ENCODE measurements at regions not wholly inside any gene's neighbourhood (a gene's known extent, or its start where the extent isn't known, plus 50 kb on each side); places are given as distances from the start of the nearest gene placed in this dataset.

DNA sequence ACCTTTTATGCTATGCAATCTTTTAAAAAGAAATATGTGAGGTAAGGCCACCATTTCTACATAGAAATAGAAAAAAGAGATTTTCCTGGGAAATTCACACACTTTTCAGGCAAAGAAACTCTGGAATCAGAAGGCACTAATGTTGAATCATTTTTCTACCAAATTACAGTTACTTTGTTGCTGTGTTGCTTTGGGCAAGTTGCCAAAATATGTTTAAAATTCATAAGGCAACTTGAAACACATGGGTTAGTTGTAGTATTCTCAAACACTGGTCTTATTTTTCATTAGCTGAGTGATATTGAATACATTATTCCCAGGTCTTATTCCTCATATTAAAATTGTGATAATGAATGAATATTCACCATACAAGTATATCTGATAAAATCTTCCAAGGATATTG is 195.0 kb upstream of the SLITRK1 start:
- in situ Hi-C loops (cut with MboI; ENCODE audit: low sequenced_read_pairs, unreplicated experiment), result no loop called here
- no peak for DNase-seq (ENCODE audit: low spot score)
- TF ChIP-seq, protein P1, sequence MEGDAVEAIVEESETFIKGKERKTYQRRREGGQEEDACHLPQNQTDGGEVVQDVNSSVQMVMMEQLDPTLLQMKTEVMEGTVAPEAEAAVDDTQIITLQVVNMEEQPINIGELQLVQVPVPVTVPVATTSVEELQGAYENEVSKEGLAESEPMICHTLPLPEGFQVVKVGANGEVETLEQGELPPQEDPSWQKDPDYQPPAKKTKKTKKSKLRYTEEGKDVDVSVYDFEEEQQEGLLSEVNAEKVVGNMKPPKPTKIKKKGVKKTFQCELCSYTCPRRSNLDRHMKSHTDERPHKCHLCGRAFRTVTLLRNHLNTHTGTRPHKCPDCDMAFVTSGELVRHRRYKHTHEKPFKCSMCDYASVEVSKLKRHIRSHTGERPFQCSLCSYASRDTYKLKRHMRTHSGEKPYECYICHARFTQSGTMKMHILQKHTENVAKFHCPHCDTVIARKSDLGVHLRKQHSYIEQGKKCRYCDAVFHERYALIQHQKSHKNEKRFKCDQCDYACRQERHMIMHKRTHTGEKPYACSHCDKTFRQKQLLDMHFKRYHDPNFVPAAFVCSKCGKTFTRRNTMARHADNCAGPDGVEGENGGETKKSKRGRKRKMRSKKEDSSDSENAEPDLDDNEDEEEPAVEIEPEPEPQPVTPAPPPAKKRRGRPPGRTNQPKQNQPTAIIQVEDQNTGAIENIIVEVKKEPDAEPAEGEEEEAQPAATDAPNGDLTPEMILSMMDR (IDR thresholded peaks at IDR 0.05; ENCODE audit: borderline replicate concordance, control extremely low read depth, extremely low read depth, insufficient read depth, missing control alignments), result no peak

DNA sequence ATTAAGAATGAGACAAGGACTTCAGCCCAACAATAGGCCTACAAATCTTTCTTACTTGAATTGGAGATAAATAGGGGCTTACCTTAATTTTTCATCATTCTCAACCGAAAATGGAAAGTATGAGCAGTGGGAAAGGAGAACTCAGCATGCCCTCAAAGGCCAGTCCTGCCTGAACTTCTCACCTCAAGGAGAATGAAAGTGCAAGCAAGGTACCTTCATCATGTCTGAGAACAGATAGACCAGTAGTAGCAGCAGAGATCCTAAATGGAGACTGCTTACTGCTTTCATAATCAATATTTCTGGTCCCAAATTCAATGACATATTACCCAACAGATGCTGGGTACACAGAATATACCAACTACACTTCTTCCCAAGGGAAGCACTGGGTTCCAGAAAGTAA is 194.0 kb upstream of the SLITRK1 start:
- no peak for DNase-seq (ENCODE audit: low spot score)
- in situ Hi-C loops (cut with MboI; ENCODE audit: low sequenced_read_pairs, unreplicated experiment), result no loop called here
- TF ChIP-seq, protein P1 (IDR thresholded peaks at IDR 0.05; ENCODE audit: borderline replicate concordance, control extremely low read depth, extremely low read depth, insufficient read depth, missing control alignments), result no peak

GRCh38 chr13:84050536-84050935 is 168.3 kb upstream of the SLITRK1 start:
- no peak for DNase-seq (ENCODE audit: low spot score)
- TF ChIP-seq, protein P1 (IDR thresholded peaks at IDR 0.05; ENCODE audit: borderline replicate concordance, control extremely low read depth, extremely low read depth, insufficient read depth, missing control alignments), result no peak
- in situ Hi-C loops (cut with MboI; ENCODE audit: low sequenced_read_pairs, unreplicated experiment), result no loop called here

DNA sequence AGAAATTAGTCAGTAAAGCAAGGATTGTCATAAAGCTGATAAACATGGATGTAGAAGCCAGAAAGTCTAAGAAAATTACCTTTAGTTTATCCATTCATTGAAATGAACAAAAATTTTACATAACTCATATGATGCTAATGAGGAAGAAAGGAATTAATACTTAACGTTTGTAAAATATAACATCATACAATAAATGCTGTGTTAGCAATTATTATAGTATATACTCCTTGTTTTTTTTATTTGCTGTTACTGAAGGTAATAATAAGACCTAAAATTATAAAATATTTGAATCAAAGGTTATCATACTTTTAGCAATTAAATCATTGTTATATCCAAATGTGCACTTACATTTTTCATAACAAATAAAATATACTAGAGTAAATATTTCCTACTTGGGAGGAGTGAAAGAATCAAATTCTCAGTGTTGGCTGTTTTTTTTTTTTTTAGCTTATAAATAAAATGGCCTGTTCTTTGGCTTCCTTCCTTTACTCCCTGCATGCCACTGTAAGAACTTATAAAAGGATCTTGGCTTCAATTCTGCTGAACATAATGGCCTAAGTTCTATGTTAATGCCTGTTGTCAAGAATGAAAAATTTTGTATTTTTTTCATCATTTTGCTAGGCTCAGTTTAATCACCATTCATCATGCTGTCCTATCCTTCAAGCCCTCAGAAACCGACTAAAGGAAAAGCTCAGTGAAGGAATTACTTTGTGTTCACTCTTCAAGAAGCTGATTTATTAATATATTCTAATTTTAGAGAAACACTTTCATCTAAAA is 167.4 kb upstream of the SLITRK1 start:
- DNase-seq (ENCODE audit: low spot score), result no peak
- in situ Hi-C loops (cut with MboI; ENCODE audit: low sequenced_read_pairs, unreplicated experiment), result no loop called here
- TF ChIP-seq, protein P1 (IDR thresholded peaks at IDR 0.05; ENCODE audit: borderline replicate concordance, control extremely low read depth, extremely low read depth, insufficient read depth, missing control alignments), result no peak

DNA sequence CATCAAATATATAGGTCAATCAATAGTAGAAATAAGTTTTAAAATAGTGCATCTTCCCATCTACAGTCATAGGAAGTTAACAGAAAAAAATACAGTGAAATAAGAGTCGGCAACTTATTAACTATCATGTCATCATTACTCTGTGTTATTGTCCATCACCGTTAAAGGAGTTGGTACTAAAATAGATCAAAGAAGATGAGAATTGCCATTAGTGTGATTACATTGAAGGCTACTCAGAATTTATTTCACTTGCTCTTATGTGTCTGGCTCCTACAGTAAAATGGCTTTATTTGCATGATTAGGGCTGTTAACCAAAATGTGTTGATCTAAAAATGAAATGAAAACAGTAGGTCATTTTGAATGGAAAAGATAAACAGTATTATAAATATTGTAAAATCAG is 162.5 kb upstream of the SLITRK1 start:
- TF ChIP-seq, protein P1 (IDR thresholded peaks at IDR 0.05; ENCODE audit: borderline replicate concordance, control extremely low read depth, extremely low read depth, insufficient read depth, missing control alignments), result no peak
- no peak for DNase-seq (ENCODE audit: low spot score)
- in situ Hi-C loops (cut with MboI; ENCODE audit: low sequenced_read_pairs, unreplicated experiment), result no loop called here

DNA sequence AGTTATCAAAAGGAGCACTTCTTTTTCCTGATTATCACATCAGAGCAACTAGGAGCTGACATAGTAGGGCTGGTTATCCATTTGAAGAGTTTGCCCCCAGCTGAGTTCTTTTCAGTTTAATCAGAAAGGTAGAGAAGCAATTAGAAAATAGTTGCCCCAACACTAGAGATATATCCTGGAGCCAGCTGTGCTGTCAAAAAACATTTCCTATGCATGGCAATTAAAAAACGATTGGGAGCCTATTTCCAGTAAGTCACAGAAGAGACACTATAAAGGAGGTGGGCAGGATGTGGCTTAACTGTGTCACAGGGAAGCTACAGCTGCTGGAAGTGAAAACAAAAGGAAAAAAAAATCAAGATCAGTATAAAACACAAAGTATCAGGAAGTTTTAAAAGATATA is 155.7 kb upstream of the SLITRK1 start:
- no peak for DNase-seq (ENCODE audit: low spot score)
- in situ Hi-C loops (cut with MboI; ENCODE audit: low sequenced_read_pairs, unreplicated experiment), result no loop called here
- TF ChIP-seq, protein P1 (IDR thresholded peaks at IDR 0.05; ENCODE audit: borderline replicate concordance, control extremely low read depth, extremely low read depth, insufficient read depth, missing control alignments), result no peak

Data from GM13976 (cell line).